Tongue (tissue), 1 donor: ENCODE measurements at regions not wholly inside any gene's neighbourhood (a gene's known extent, or its start where the extent isn't known, plus 50 kb on each side); places are given as distances from the start of the nearest gene placed in this dataset.

Experiments used
- DNase-seq: peaks from one replicate; pipeline ENCODE4 v3.0.0-alpha.2; 2015

- no peak for DNase-seq
Observed at GRCh38 chr10:133004478-133004877, 62.1 kb upstream of the CFAP46 start.

GRCh38 chr10:133003188-133003587, 60.8 kb upstream of the CFAP46 start:
- DNase-seq = no peak

DNA sequence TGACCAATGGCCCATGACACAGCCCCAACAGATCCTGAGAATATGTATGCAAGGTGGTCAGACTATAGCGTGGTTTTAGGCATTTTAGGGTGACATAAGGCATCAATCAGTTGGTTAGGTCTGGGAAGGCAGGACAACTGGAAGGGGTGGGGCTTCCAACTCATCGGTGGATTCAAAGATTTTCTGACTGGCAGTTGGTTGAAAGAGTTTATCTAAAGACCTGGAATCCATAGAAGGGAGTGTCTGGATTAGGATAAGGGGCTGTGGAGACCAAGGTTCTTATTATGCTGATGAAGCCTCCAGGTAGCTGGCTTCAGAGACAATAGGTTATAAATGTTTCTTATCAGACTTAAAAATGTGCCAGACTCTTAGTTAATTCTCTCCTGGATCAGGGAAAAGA, 60.3 kb upstream of the CFAP46 start:
- DNase-seq = no peak

DNA sequence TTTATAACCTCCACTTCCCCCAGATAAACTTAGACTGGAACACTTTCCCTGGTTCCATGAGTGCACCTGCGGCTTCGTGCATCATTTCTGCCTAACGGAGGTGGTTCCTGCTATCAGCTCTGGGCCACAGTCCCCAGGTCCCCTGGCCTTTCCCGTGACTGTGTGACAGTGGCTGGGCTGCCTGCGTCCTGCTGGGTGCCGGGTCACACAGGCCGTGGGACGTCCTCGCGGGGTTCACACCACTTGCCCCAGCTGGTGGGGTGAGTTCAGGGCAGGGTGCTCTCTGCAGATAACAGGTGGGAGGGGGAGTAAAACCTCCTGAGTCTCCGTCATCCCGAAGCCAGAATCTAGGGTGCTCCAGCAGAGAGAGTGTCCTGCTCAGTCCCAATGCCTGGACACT, 58.7 kb upstream of the CFAP46 start:
- DNase-seq = no peak

- no peak for DNase-seq
Observed at GRCh38 chr10:133000648-133001047, 58.3 kb upstream of the CFAP46 start.

DNA sequence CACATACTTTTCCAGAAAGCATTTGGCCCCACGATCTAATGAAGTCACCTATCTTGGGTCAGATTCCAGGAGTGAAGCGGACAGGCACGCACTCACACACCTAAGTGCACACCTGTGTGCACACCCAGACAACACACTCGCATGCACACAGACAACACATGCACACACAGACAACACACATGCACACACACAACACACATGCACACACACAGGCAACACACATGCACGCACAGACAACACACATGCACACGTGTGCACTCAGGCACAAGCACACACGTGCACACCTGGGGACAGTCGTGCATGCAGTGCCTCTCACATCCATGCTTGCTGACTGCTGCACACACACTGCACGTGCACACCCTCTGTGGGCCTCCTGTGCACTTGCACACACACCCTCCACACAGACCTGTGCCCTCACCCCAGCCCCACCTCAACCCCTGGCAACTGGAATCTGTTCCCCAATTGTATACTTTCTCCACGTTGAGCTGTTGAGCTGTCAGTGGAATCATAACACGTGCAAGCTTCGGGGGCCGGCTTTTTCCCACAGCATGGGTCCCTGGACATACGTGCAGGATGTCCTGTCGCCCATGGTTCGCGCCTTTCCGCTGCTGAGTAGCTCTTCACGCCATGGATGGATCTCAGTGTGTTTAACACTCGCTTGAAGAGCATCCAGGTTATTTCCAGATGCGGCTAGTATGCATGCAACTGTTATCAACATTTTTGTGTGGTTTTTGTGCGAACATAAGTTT, 55.3 kb upstream of the CFAP46 start:
- DNase-seq = no peak

DNA sequence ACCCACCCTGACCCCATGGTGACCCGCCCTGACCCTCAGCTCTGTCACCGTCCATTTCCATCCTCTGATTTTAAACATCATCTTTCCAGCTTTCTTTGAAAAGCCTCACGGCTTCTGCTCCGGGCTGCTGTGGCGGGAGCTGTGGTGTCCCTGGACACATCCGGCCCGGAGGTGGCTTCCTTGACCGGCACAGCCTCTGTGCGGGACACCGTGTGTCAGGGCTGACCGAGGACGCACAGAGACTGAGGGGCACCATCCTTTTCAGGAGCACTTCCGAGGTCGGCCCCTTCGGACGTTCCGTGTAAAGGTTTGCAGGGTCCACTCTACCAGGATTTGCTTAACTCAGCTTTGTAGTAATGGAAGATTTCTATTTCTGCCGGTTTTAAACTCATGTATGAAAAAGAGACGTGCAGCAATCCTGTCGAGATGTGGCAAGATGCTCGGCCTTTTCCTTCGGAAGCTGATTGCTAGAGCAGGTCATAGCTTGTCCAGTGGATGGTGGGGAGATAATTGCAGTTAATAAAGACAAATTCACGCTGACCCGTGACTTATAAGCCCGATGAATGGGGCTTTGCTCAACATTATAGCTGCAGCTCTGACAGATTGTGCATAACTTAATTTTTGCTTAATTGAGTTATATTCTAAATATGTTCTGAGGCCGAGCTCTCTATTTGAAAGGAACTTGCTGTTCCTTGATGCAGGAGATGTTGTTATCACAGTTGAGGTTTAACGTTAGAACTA, 54.4 kb upstream of the CFAP46 start:
- no peak for DNase-seq

DNA sequence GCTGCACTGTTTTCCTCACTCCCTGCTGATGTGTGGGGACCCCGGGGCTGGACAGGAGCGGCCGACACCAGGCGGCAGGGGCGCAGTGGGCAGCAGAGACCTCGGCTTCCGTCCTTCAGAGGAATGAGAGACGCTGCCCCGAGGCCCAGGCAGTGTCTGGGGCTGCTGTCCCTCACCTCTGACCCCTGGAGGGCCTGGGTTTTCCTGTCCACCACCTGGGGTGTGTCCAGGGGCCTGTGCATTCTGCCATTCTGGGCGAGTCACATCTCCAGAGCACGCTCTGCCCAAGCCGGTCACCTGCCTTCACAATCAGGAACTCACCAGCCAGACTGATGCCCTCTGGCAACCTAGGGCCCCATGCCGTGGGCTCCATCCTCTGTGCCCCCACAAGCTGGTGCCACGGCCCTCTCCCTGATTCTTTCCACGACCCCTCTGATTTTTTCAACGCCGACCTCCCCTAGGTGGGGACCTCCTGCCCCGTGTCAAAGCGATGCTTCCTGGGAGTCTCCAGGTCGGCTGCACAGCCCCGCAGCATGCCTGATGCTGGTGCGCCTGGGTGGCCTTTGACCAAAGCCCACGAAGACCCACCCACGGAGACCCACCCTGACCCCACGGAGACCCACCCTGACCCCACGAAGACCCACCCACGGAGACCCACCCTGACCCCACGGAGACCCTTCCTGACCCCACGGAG, 53.7 kb upstream of the CFAP46 start:
- no peak for DNase-seq

DNA sequence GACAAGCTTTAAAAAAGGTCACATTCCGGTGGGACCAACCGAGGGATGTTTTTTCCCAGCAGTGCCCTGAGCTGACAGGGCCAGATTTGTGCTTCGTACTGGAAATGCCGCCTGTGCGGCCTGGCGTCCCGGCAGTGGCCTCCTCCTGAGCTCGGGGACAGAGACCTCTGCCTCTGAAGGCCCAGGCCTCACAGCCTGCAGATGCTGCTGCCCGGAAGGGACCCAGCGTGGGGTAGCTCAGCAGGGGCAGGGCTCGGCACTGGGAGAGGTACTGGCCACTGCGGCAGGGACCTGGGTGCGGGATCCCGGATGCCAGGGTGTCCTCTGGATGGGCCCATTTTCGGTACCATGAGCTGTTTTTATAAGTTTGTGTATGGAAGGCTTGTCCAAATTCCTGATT, 52.4 kb upstream of the CFAP46 start:
- no peak for DNase-seq

GRCh38 chr10:132994185-132994796, 51.9 kb upstream of the CFAP46 start:
- no peak for DNase-seq

DNA sequence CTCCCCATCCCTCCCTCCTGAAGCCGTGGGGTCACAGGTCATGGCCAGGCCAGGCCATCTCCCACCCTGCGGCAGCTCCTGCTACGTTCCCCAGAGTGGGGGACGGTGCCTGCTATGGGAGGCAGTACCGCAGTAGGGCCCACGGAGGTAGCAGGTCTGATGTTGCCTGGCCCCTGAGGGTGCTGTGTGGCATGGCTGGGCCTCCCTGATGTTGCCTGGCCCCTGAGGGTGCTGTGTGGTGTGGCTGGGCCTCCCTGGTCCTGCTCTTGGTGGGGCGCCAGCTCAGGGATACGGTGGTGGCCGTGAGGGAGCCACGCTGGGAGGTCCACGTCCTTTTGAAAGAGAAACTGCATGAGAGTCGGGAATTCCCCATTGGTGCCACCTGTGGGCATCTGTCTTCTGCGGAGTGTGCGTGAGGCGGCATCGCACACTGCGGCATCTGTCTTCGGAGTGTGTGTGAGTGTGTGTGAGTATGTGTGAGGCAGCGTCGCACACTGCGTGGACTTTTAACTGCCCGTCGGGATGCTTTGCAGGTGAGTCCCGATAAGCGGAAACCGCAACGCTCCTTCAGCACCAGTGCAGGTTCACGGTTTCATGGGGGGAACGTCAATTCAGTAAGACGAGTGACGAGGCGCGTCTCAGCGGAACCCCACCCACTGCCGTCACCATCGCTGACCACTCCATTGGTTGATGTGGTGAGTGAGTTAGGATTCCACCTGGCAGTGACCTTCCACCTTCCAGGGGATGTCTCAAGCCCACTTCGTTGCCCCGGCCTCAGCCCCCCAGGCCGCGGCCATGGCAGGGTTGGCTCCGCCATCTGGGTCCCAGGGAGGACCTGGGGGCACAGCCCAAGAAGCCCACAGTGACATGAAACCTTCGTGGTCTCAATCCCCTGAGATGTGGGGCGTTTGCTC, 51.2 kb upstream of the CFAP46 start:
- DNase-seq = no peak

DNA sequence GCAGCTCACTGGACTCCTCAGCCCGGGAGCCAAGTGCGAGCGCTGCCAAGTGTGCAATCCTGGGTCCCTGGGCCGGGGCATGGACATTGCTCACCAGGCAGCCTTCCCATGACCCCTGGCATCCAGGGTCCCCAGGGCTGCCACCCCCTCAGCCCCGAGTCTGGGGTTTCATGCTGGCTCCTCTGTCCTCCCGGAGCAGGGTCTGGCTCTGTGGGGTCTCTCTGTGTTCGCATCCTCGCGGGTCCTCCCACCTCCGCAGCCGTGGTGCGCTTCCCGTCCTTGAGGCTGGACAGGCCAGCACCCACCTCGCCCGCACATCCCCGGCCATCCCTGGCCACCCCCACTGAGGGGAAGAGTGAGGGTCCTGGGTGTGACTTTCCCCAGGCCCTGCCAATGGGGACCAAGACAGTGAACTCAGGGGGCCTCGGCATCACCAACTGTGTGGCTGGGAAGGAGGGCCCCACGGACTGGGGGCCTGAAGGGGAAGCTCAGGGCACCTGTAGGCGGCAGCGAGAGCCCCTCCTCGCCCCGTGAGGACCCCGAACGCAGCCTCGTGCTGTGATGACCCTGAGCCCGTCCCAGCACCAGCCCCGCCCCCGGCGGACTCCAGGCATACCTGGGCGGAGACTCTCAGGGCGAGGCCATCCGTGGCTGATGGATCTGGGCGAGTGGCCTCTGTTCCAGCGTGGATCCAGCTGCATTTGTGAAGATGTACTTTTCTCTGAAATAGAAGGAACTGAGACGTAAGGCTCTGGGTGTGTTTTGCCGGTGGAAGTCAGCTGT, 50.3 kb upstream of the CFAP46 start:
- DNase-seq = no peak
